Activated CD4-positive, alpha-beta memory T cell treated with anti-CD3 and anti-CD28 coated beads for 36 hours (primary cell): ENCODE measurements at regions not wholly inside any gene's neighbourhood (a gene's known extent, or its start where the extent isn't known, plus 50 kb on each side); places are given as distances from the start of the nearest gene placed in this dataset.

Source experiments
- CTCF ChIA-PET: fragments of 350-600 bp; sonication (Branson Sonifier 250); formaldehyde crosslinking; loops from one replicate; lab custom pipeline; 2021; ENCODE audit warnings: antibody characterized with exemption, inconsistent platforms; lab: Charles Lee
- POLR2A ChIA-PET: fragments of 350-600 bp; sonication (Branson Sonifier 250); formaldehyde crosslinking; loops from one replicate; lab custom pipeline; 2021; ENCODE audit warnings: antibody characterized with exemption; lab: Charles Lee
- DNase-seq: peaks from one replicate; pipeline ENCODE4 v3.0.0-alpha.2; 2020
- H3K27ac Mint-ChIP-seq: one replicate; pipeline ENCODE4 v1.8.0; 2021; ENCODE audit warnings: mixed read lengths
- H3K27me3 Mint-ChIP-seq: one replicate; pipeline ENCODE4 v1.8.0; 2021; ENCODE audit warnings: mixed read lengths
- H3K36me3 Mint-ChIP-seq: one replicate; pipeline ENCODE4 v1.8.0; 2021; ENCODE audit warnings: mixed read lengths
- H3K4me1 Mint-ChIP-seq: one replicate; pipeline ENCODE4 v1.8.0; 2021; ENCODE audit warnings: low read depth, mixed read lengths
- H3K4me3 Mint-ChIP-seq: one replicate; pipeline ENCODE4 v1.8.0; 2021; ENCODE audit warnings: mild to moderate bottlenecking, mixed read lengths
- H3K9me3 Mint-ChIP-seq: one replicate; pipeline ENCODE4 v1.8.0; 2021; ENCODE audit warnings: mixed read lengths
- intact Hi-C: fragments of 100-400 bp; cut with micrococcal nuclease; formaldehyde crosslinking; loops from one replicate; pipeline ENCODE4 v1.15.1; 2023

- POLR2A ChIA-PET: no interaction called here
These were observed 167.7 kb upstream of the CDYL start for GRCh38 chr6:4608361-4609115.

GRCh38 chr6:4607793-4608192, 168.4 kb upstream of the CDYL start:
- Mint-ChIP-seq H3K27ac (no peak overlapping the region), H3K4me3 (no peak overlapping the region), H3K4me1 (peaks cover 2% of the 10 kb centered on the region), H3K36me3 (no peaks in the 10 kb centered on the region), H3K9me3 (no peaks in the 10 kb centered on the region), H3K27me3 (peaks cover 12% of the 10 kb centered on the region)
- DNase-seq: no peak
- ChIA-PET POLR2A (no interaction called here), CTCF (no interaction called here)
- intact Hi-C loops: no loop called here

More at GRCh38 chr6:4608361-4609115, 167.7 kb upstream of the CDYL start:
- H3K4me1 Mint-ChIP-seq: peaks cover 2% of the 10 kb centered on the region
- H3K4me3 Mint-ChIP-seq: no peak overlapping the region
- peaks cover 12% of the 10 kb centered on the region for H3K27me3 Mint-ChIP-seq
- H3K9me3 Mint-ChIP-seq: no peaks in the 10 kb centered on the region
- H3K36me3 Mint-ChIP-seq: no peaks in the 10 kb centered on the region
- CTCF ChIA-PET: no interaction called here
- no peak overlapping the region for H3K27ac Mint-ChIP-seq
- DNase-seq: no peak
- intact Hi-C loops: no loop called here

- no peaks in the 10 kb centered on the region for H3K9me3 Mint-ChIP-seq
- no peak overlapping the region for H3K27ac Mint-ChIP-seq
- CTCF ChIA-PET: no interaction called here
- H3K27me3 Mint-ChIP-seq: peaks cover 12% of the 10 kb centered on the region
- intact Hi-C loops: no loop called here
- H3K4me3 Mint-ChIP-seq: no peak overlapping the region
- peaks cover 2% of the 10 kb centered on the region for H3K4me1 Mint-ChIP-seq
- no peak for DNase-seq
- POLR2A ChIA-PET: no interaction called here
- no peaks in the 10 kb centered on the region for H3K36me3 Mint-ChIP-seq
These were observed 169.1 kb upstream of the CDYL start for GRCh38 chr6:4606821-4607704.

GRCh38 chr6:4606016-4606415, 170.2 kb upstream of the CDYL start:
- Mint-ChIP-seq H3K27ac (no peak overlapping the region), H3K4me1 (peaks cover 2% of the 10 kb centered on the region), H3K36me3 (no peaks in the 10 kb centered on the region), H3K9me3 (no peaks in the 10 kb centered on the region), H3K27me3 (peaks cover 15% of the 10 kb centered on the region), H3K4me3 (no peak overlapping the region)
- DNase-seq: no peak
- intact Hi-C loops: no loop called here
- ChIA-PET POLR2A (no interaction called here), CTCF (no interaction called here)

GRCh38 chr6:4603856-4604369, 172.3 kb upstream of the CDYL start:
- DNase-seq: no peak
- Mint-ChIP-seq H3K4me3 (no peak overlapping the region), H3K27ac (no peak overlapping the region), H3K9me3 (no peaks in the 10 kb centered on the region), H3K4me1 (no peaks in the 10 kb centered on the region), H3K27me3 (peaks cover 9% of the 10 kb centered on the region), H3K36me3 (no peaks in the 10 kb centered on the region)
- POLR2A ChIA-PET: no interaction called here
- intact Hi-C loops: no loop called here
- CTCF ChIA-PET: no interaction called here

GRCh38 chr6:4603291-4603690, 172.9 kb upstream of the CDYL start:
- ChIA-PET POLR2A (no interaction called here), CTCF (no interaction called here)
- Mint-ChIP-seq H3K27me3 (peaks cover 9% of the 10 kb centered on the region), H3K4me3 (no peak overlapping the region), H3K4me1 (no peaks in the 10 kb centered on the region), H3K27ac (no peak overlapping the region), H3K36me3 (no peaks in the 10 kb centered on the region), H3K9me3 (no peaks in the 10 kb centered on the region)
- intact Hi-C loops: no loop called here
- DNase-seq: no peak

- intact Hi-C loops: no loop called here
- Mint-ChIP-seq H3K4me3 (no peak overlapping the region), H3K4me1 (no peaks in the 10 kb centered on the region), H3K27me3 (peaks cover 10% of the 10 kb centered on the region), H3K9me3 (no peaks in the 10 kb centered on the region), H3K36me3 (no peaks in the 10 kb centered on the region), H3K27ac (no peak overlapping the region)
- DNase-seq: no peak
- ChIA-PET POLR2A (no interaction called here), CTCF (no interaction called here)
These were observed 176.3 kb upstream of the CDYL start for GRCh38 chr6:4599924-4600323.

- intact Hi-C loops: no loop called here
- POLR2A ChIA-PET: no interaction called here
These were observed 177.7 kb upstream of the CDYL start for GRCh38 chr6:4598384-4598995.

GRCh38 chr6:4593951-4594350, 182.3 kb upstream of the CDYL start:
- Mint-ChIP-seq H3K27ac (no peak overlapping the region), H3K4me1 (no peaks in the 10 kb centered on the region), H3K4me3 (no peak overlapping the region), H3K27me3 (peaks cover 2% of the 10 kb centered on the region), H3K9me3 (no peaks in the 10 kb centered on the region), H3K36me3 (no peaks in the 10 kb centered on the region)
- ChIA-PET POLR2A (no interaction called here), CTCF (no interaction called here)
- no peak for DNase-seq
- intact Hi-C loops: no loop called here

More at GRCh38 chr6:4598384-4598995, 177.7 kb upstream of the CDYL start:
- H3K36me3 Mint-ChIP-seq: no peaks in the 10 kb centered on the region
- H3K9me3 Mint-ChIP-seq: no peaks in the 10 kb centered on the region
- no peak for DNase-seq
- no peak overlapping the region for H3K4me3 Mint-ChIP-seq
- CTCF ChIA-PET: no interaction called here
- no peak overlapping the region for H3K27ac Mint-ChIP-seq
- H3K4me1 Mint-ChIP-seq: no peaks in the 10 kb centered on the region
- H3K27me3 Mint-ChIP-seq: peaks cover 10% of the 10 kb centered on the region

GRCh38 chr6:4592026-4592425, 184.2 kb upstream of the CDYL start:
- DNase-seq: no peak
- intact Hi-C loops: no loop called here
- H3K9me3 Mint-ChIP-seq: no peaks in the 10 kb centered on the region
- no peaks in the 10 kb centered on the region for H3K36me3 Mint-ChIP-seq
- H3K27ac Mint-ChIP-seq: no peak overlapping the region
- H3K27me3 Mint-ChIP-seq: peaks cover under 1% of the 10 kb centered on the region
- H3K4me3 Mint-ChIP-seq: no peak overlapping the region
- H3K4me1 Mint-ChIP-seq: no peaks in the 10 kb centered on the region
- CTCF ChIA-PET: no interaction called here
- POLR2A ChIA-PET: no interaction called here

- no peaks in the 10 kb centered on the region for H3K9me3 Mint-ChIP-seq
- no peaks in the 10 kb centered on the region for H3K4me1 Mint-ChIP-seq
- intact Hi-C loops: no loop called here
- no peak for DNase-seq
- H3K36me3 Mint-ChIP-seq: no peaks in the 10 kb centered on the region
- ChIA-PET POLR2A (no interaction called here), CTCF (no interaction called here)
- no peak overlapping the region for H3K27ac Mint-ChIP-seq
- no peaks in the 10 kb centered on the region for H3K27me3 Mint-ChIP-seq
- H3K4me3 Mint-ChIP-seq: no peak overlapping the region
These were observed 185.0 kb upstream of the CDYL start for GRCh38 chr6:4591218-4591617.

GRCh38 chr6:4589295-4589694, 186.9 kb upstream of the CDYL start:
- Mint-ChIP-seq H3K9me3 (no peaks in the 10 kb centered on the region), H3K27ac (no peak overlapping the region), H3K36me3 (no peaks in the 10 kb centered on the region), H3K27me3 (no peaks in the 10 kb centered on the region), H3K4me3 (no peak overlapping the region), H3K4me1 (no peaks in the 10 kb centered on the region)
- intact Hi-C loops: no loop called here
- ChIA-PET CTCF (no interaction called here), POLR2A (interaction anchor here (0.5 kb wide), 1 partner anchor 359 kb away, joined by 3 read pairs; no protein-coding TSS in a partner anchor)
- DNase-seq: no peak
